IPS-20b (cell line): ENCODE measurements at regions not wholly inside any gene's neighbourhood (a gene's known extent, or its start where the extent isn't known, plus 50 kb on each side); places are given as distances from the start of the nearest gene placed in this dataset.
"Not testable (repeated sequence)": the region's sequence is repeated elsewhere in the genome, so short reads cannot be mapped to it uniquely, and the experiment has no call there.

ENCODE experiments used
- H3K27ac ChIP-seq: one replicate; pipeline ENCODE4 v1.5.1; 2013; ENCODE audit warnings: low read length
- H3K27me3 ChIP-seq: 2 replicates; pipeline ENCODE4 v1.6.1; 2013; ENCODE audit warnings: mild to moderate bottlenecking, low read length, inconsistent platforms; ENCODE audit not compliant: insufficient read depth
- H3K36me3 ChIP-seq: 2 replicates; pipeline ENCODE4 v1.6.1; 2013; ENCODE audit warnings: low read depth, mild to moderate bottlenecking, inconsistent platforms, low read length, moderate library complexity; ENCODE audit not compliant: insufficient read depth
- H3K4me1 ChIP-seq: 2 replicates; pipeline ENCODE4 v1.6.1; 2013; ENCODE audit warnings: mild to moderate bottlenecking, control low read depth, inconsistent platforms, low read length, moderate library complexity; ENCODE audit not compliant: insufficient read depth
- H3K4me3 ChIP-seq: 2 replicates; pipeline ENCODE4 v1.5.1; 2013; ENCODE audit warnings: mild to moderate bottlenecking, low read length, inconsistent platforms
- H3K9ac ChIP-seq: 2 replicates; pipeline ENCODE4 v1.6.1; 2013; ENCODE audit warnings: low read depth, mild to moderate bottlenecking, inconsistent platforms, low read length, moderate library complexity
- H3K9me3 ChIP-seq: 2 replicates; pipeline ENCODE4 v1.6.1; 2013; ENCODE audit warnings: mild to moderate bottlenecking, low read depth, low read length, inconsistent platforms; ENCODE audit not compliant: insufficient read depth

DNA sequence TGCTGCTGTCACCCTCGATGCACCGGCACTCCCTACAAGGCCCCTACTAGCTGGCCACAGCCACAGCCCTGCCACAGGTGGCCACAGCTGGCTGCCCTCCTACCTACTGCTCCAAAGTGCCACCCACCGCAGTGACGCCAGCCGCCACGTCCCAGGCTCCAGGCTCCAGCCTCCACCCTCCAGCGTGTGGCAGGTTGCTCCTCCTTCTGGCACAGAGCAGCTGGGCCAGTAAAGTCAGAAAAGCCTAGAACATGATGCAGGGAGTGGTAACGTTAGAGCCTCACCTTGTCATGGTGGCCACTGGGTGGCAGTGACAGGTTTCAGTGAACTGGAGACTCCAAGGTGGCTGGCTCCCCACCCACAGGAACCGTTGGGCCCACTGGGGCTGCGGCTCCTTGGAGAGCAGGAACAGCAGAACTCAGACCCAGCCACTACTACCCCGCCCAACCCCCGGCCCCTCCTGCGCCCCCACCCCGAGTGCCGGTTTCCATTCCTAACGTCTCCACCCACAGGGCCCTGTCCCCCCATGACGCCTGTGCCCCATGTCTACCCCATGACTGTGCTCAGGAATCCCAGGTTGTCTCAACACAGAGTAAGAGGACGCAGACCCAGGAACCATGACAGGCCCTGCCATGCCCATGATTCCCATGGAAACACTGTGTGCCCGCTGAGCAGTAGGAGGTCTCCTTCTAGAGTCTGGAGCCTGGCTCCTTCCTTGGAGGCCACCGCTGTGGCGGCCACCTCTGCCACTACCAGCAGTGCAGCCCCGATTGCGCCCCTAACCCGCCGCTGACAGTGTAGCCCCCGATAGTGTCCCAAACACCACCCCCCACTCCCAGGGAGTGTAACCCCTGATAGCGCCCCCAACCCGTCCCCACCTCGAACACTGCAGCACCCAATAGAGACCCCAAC, 52.3 kb upstream of the ZNF33B start:
- H3K27me3 ChIP-seq: no peaks in the 10 kb centered on the region
- H3K9ac ChIP-seq: no peak overlapping the region
- peaks cover 39% of the 10 kb centered on the region for H3K9me3 ChIP-seq
- H3K4me3 ChIP-seq: no peak overlapping the region
- no peak overlapping the region for H3K27ac ChIP-seq
- H3K36me3 ChIP-seq: no peaks in the 10 kb centered on the region
- H3K4me1 ChIP-seq: no peaks in the 10 kb centered on the region

- H3K9ac ChIP-seq: no peak overlapping the region
- no peaks in the 10 kb centered on the region for H3K4me1 ChIP-seq
- H3K27ac ChIP-seq: no peak overlapping the region
- no peak overlapping the region for H3K4me3 ChIP-seq
- H3K36me3 ChIP-seq: no peaks in the 10 kb centered on the region
- no peaks in the 10 kb centered on the region for H3K27me3 ChIP-seq
- peaks cover 39% of the 10 kb centered on the region for H3K9me3 ChIP-seq
Observed at GRCh38 chr10:42691361-42692120, 53.2 kb upstream of the ZNF33B start.

GRCh38 chr10:42697926-42698325, 59.6 kb upstream of the ZNF33B start:
- Histone ChIP-seq H3K9ac (no peak overlapping the region), H3K4me3 (no peak overlapping the region), H3K36me3 (no peaks in the 10 kb centered on the region), H3K4me1 (no peaks in the 10 kb centered on the region), H3K27me3 (no peaks in the 10 kb centered on the region), H3K9me3 (peaks cover 21% of the 10 kb centered on the region), H3K27ac (no peak overlapping the region)

DNA sequence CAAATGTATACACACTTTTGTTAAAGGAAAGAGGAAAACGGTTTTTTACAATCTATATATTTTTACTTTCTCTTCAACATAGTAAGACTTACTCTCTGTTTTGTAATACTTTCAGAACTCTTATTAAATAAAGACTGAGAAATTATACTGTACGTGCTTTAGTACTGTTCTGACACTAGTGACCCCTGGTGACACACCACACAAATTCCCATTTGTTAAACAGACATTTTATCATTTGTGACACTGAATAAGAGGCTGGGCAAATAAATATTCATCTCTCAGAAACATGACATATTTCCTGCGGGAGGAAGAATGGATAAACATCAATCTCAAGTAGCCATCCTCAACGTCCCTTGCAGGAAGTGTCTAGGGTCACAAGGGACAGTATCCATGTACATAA, 68.9 kb upstream of the ZNF33B start:
- Histone ChIP-seq H3K9ac (no peak overlapping the region), H3K27me3 (no peaks in the 10 kb centered on the region), H3K27ac (no peak overlapping the region), H3K4me3 (no peak overlapping the region), H3K9me3 (peaks cover 37% of the 10 kb centered on the region), H3K36me3 (no peaks in the 10 kb centered on the region), H3K4me1 (no peaks in the 10 kb centered on the region)

DNA sequence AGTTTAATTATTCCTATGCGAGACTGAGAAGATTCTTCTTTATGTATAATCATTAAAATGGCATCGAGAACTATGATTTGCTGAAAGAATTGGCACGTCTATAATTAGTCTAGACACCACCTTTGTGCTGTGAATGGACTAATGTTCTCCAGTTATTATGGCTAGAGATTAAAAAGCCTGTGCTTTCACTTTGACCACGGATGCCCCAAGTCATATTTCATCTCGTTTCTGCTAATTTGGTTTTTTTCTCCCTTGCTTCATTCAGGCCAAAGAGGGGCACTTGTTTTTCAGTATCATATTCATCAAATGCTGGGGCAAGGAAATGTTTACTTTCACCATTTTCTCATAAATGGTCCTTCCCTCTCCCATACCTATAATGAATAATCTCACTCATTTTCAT, 63.3 kb upstream of the BMS1 start:
- not testable (repeated sequence) for H3K4me3 ChIP-seq

GRCh38 chr10:42722575-42722974, 60.0 kb upstream of the BMS1 start:
- Histone ChIP-seq H3K27ac (no peak overlapping the region), H3K9me3 (peaks cover 39% of the 10 kb centered on the region), H3K4me1 (no peaks in the 10 kb centered on the region), H3K4me3 (no peak overlapping the region), H3K9ac (no peak overlapping the region), H3K27me3 (no peaks in the 10 kb centered on the region), H3K36me3 (no peaks in the 10 kb centered on the region)

More for the DNA sequence above, 63.3 kb upstream of the BMS1 start:
- H3K27ac ChIP-seq, H3K9ac ChIP-seq, H3K36me3 ChIP-seq, H3K27me3 ChIP-seq, H3K4me1 ChIP-seq: not testable (repeated sequence)
- H3K9me3 ChIP-seq: peaks cover 46% of the 10 kb centered on the region

GRCh38 chr10:42723549-42723948, 59.0 kb upstream of the BMS1 start:
- H3K4me3 ChIP-seq, H3K36me3 ChIP-seq, H3K27ac ChIP-seq, H3K9ac ChIP-seq, H3K27me3 ChIP-seq, H3K4me1 ChIP-seq: not testable (repeated sequence)
- H3K9me3 ChIP-seq: peaks cover 44% of the 10 kb centered on the region

DNA sequence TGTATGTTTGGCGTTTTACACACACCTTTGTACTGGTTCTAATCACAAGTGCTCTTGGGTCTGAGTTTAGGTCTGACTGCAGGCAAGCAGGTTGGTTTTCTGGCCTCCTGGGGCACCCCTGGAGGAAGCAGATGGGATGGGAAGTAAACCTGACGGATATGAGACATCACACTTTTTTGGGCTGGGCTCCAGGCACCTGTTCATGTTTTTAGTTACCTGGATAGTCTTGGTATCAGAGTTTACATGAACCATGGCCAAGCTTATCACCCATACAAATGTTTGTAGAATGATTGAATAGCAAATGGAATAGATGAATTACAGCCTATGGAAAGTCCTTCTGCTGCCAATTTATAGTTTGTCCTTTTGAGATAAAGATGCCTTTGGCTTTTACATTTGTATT, 57.9 kb upstream of the BMS1 start:
- H3K36me3 ChIP-seq, H3K9ac ChIP-seq, H3K4me1 ChIP-seq, H3K27ac ChIP-seq, H3K27me3 ChIP-seq, H3K4me3 ChIP-seq: not testable (repeated sequence)
- peaks cover 54% of the 10 kb centered on the region for H3K9me3 ChIP-seq

DNA sequence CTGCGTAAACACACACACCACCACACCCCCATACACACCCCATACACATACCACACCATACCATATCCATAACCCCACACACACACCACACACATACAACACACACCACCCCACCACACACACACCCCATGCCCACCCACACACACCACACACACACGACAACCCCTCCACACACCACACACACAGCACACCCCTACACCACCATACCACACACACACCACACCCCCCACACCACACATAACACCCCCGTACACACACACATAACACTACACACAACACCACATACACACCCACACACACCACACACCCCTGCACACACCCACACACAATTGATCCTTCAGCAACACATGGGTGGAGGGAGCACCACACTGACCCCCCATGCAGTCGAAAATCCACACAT, 50.3 kb upstream of the BMS1 start:
- Histone ChIP-seq H3K27ac (no peak overlapping the region), H3K4me3 (no peak overlapping the region), H3K4me1 (no peaks in the 10 kb centered on the region), H3K27me3 (no peaks in the 10 kb centered on the region), H3K9me3 (peaks cover 48% of the 10 kb centered on the region), H3K9ac (no peak overlapping the region), H3K36me3 (no peaks in the 10 kb centered on the region)
